SK-N-SH (cell line): ENCODE measurements at regions not wholly inside any gene's neighbourhood (a gene's known extent, or its start where the extent isn't known, plus 50 kb on each side); places are given as distances from the start of the nearest gene placed in this dataset.

Experiments
- CTCF ChIA-PET: fragments of 300-600, 350-600 bp; formaldehyde crosslinking; extraction: SDS; loops from one replicate; lab custom pipeline; 2021; lab: Yijun Ruan, JAX
- POLR2A ChIA-PET: fragments of 350-600 bp; sonication (Branson Sonifier 250); formaldehyde crosslinking; extraction: SDS; loops from one replicate; lab custom pipeline; 2020; ENCODE audit warnings: antibody characterized with exemption, inconsistent platforms; lab: Yijun Ruan, JAX
- DNase-seq: peaks from one replicate; pipeline ENCODE4 v3.0.0; 2012
- H2AFZ ChIP-seq: fragments of 200-600 bp; sonication (generic); 2 replicates; pipeline ENCODE4 v1.8.1; 2016; ENCODE audit warnings: antibody characterized with exemption, mild to moderate bottlenecking, low read depth
- H3F3A ChIP-seq: fragments of 200-600 bp; sonication (generic); replicated peaks from 2 replicates; pipeline ENCODE3; 2016; ENCODE audit warnings: antibody characterized with exemption, mild to moderate bottlenecking; ENCODE audit not compliant: insufficient read depth
- H3K27ac ChIP-seq, 2 experiments: fragments of 200-500 bp in 1 of 2; fragments of 200-600 bp in 1 of 2; sonication (Bioruptor generic) in 1 of 2; sonication (generic), shearing (Covaris generic) in 1 of 2; 2 replicates each; pipeline versions ENCODE4 v1.5.1 to v1.6.1; 2014 to 2016; ENCODE audit warnings: low read depth in 2 of 2, inconsistent platforms in 1 of 2, low read length in 1 of 2, mild to moderate bottlenecking in 1 of 2, mixed read lengths in 1 of 2
- H3K27me3 ChIP-seq: fragments of 200-600 bp; sonication (generic), shearing (Covaris generic); 2 replicates; pipeline ENCODE4 v1.6.1; 2016; ENCODE audit warnings: mixed run types; ENCODE audit not compliant: insufficient read depth
- H3K36me3 ChIP-seq, 2 experiments: fragments of 200-500 bp in 1 of 2; fragments of 200-600 bp in 1 of 2; sonication (Bioruptor generic) in 1 of 2; sonication (generic) in 1 of 2; replicated peaks in 1 of 2; 2 replicates each; pipeline versions ENCODE3 to v1.5.1; 2014 to 2016; ENCODE audit warnings: low read length in 1 of 2, mild to moderate bottlenecking in 1 of 2; ENCODE audit not compliant: insufficient read depth in 2 of 2, control insufficient read depth in 1 of 2
- H3K4me1 ChIP-seq, 2 experiments: fragments of 200-500 bp in 1 of 2; fragments of 200-600 bp in 1 of 2; sonication (Bioruptor generic) in 1 of 2; sonication (generic), shearing (Covaris generic) in 1 of 2; 2 replicates each; pipeline versions ENCODE4 v1.5.1 to v1.6.1; 2014 to 2016; ENCODE audit warnings: low read depth in 1 of 2, low read length in 1 of 2, mixed run types in 1 of 2; ENCODE audit not compliant: insufficient read depth in 2 of 2, control insufficient read depth in 1 of 2
- H3K4me2 ChIP-seq: fragments of 200-600 bp; sonication (generic), shearing (Covaris generic); 2 replicates; pipeline ENCODE4 v1.6.1; 2017; ENCODE audit warnings: mixed run types
- H3K4me3 ChIP-seq, 2 experiments: fragments of 200-500 bp in 1 of 2; fragments of 200-600 bp in 1 of 2; sonication (Bioruptor generic) in 1 of 2; sonication (generic), shearing (Covaris generic) in 1 of 2; 2 replicates each; pipeline versions ENCODE4 v1.5.1 to v1.8.1; 2014 to 2016; ENCODE audit warnings: low read depth in 2 of 2, inconsistent platforms in 1 of 2, low read length in 1 of 2, mild to moderate bottlenecking in 1 of 2, mixed read lengths in 1 of 2, moderate library complexity in 1 of 2
- H3K79me2 ChIP-seq: fragments of 200-600 bp; sonication (generic); 2 replicates; pipeline ENCODE4 v1.8.1; 2017; ENCODE audit warnings: mild to moderate bottlenecking; ENCODE audit not compliant: insufficient read depth
- H3K9ac ChIP-seq: fragments of 200-600 bp; sonication (generic); 2 replicates; pipeline ENCODE4 v1.6.1; 2017; ENCODE audit warnings: mixed run types
- H3K9me2 ChIP-seq: fragments of 200-600 bp; sonication (generic); 2 replicates; pipeline ENCODE4 v1.6.1; 2017; ENCODE audit warnings: mixed run types
- H3K9me3 ChIP-seq: fragments of 200-600 bp; sonication (generic); 2 replicates; pipeline ENCODE4 v1.6.1; 2017; ENCODE audit warnings: mixed run types, mild to moderate bottlenecking, moderate library complexity
- H4K20me1 ChIP-seq: fragments of 200-600 bp; sonication (generic); 2 replicates; pipeline ENCODE4 v1.6.1; 2017; ENCODE audit warnings: mild to moderate bottlenecking, mixed run types; ENCODE audit not compliant: insufficient read depth
- ELF1 ChIP-seq: IDR thresholded peaks from 2 replicates; pipeline ENCODE4 v1.4.0; 2012
- EP300 ChIP-seq, 2 experiments: IDR thresholded peaks; 2 replicates each; pipeline versions ENCODE4 v1.4.0 to v1.6.1; 2012; ENCODE audit warnings: borderline replicate concordance in 1 of 2, low read depth in 1 of 2, low read length in 1 of 2
- FOSL2 ChIP-seq: IDR thresholded peaks from 2 replicates; pipeline ENCODE4 v1.4.0; 2012; ENCODE audit warnings: low read depth, mild to moderate bottlenecking, moderate library complexity, borderline replicate concordance
- FOXM1 ChIP-seq: IDR thresholded peaks from 2 replicates; pipeline ENCODE4 v1.4.0; 2012; ENCODE audit warnings: low read depth, mild to moderate bottlenecking
- MEF2A ChIP-seq: IDR thresholded peaks from 2 replicates; pipeline ENCODE4 v1.4.0; 2012; ENCODE audit warnings: low read depth, borderline replicate concordance
- MXI1 ChIP-seq: IDR thresholded peaks from 2 replicates; pipeline ENCODE4 v1.6.1; 2012; ENCODE audit warnings: mild to moderate bottlenecking, low read depth, low read length, improper control_type of control experiment
- NFIC ChIP-seq: IDR thresholded peaks from 2 replicates; pipeline ENCODE4 v1.4.0; 2012; ENCODE audit warnings: borderline replicate concordance
- RCOR1 ChIP-seq: fragments of 150-350 bp; IDR thresholded peaks from 2 replicates; pipeline ENCODE4 v1.6.1; 2017; ENCODE audit warnings: antibody characterized with exemption, low read length
- RXRA ChIP-seq: IDR thresholded peaks from 2 replicates; pipeline ENCODE4 v1.4.0; 2012; ENCODE audit warnings: low read depth, mild to moderate bottlenecking, borderline replicate concordance
- SIN3A ChIP-seq: IDR thresholded peaks from 2 replicates; pipeline ENCODE4 v1.6.1; 2012; ENCODE audit warnings: low read depth, mild to moderate bottlenecking, low read length, moderate library complexity, borderline replicate concordance
- SMC3 ChIP-seq: IDR thresholded peaks from 2 replicates; pipeline ENCODE4 v1.6.1; 2012; ENCODE audit warnings: low read depth, low read length, improper control_type of control experiment
- TAF1 ChIP-seq: IDR thresholded peaks from 2 replicates; pipeline ENCODE4 v1.6.1; 2012; ENCODE audit warnings: low read depth, mild to moderate bottlenecking, low read length, moderate library complexity, borderline replicate concordance
- TEAD4 ChIP-seq: IDR thresholded peaks from 2 replicates; pipeline ENCODE4 v1.4.0; 2012; ENCODE audit warnings: mild to moderate bottlenecking, borderline replicate concordance; ENCODE audit not compliant: insufficient read depth
- YY1 ChIP-seq: IDR thresholded peaks from 2 replicates; pipeline ENCODE4 v1.4.0; 2012; ENCODE audit warnings: low read depth, mild to moderate bottlenecking
- ZBTB33 ChIP-seq: IDR thresholded peaks from 2 replicates; pipeline ENCODE4 v1.4.0; 2012; ENCODE audit warnings: low read depth, borderline replicate concordance
- WGBS: methylation state at CpG from one replicate; pipeline ENCODE4 v1.1.6; 2017; ENCODE audit warnings: low lambda C conversion rate; 5-methylcytosine and 5-hydroxymethylcytosine counted together
- TF ChIP-seq, protein P1 (sequence below): IDR thresholded peaks from 2 replicates; pipeline ENCODE4 v1.4.0; 2012; ENCODE audit warnings: low read depth, borderline replicate concordance
- TF ChIP-seq, protein P2 (sequence below): fragments of 150-350 bp; IDR thresholded peaks from 2 replicates; pipeline ENCODE4 v1.6.1; 2017; ENCODE audit warnings: antibody characterized with exemption, low read length, low read depth, borderline replicate concordance
- TF ChIP-seq, protein P3 (sequence below): fragments of 200-600 bp; sonication (generic); IDR thresholded peaks from 2 replicates; pipeline ENCODE4 v1.6.1; 2017; ENCODE audit warnings: antibody characterized with exemption, mild to moderate bottlenecking, moderate library complexity

DNA sequence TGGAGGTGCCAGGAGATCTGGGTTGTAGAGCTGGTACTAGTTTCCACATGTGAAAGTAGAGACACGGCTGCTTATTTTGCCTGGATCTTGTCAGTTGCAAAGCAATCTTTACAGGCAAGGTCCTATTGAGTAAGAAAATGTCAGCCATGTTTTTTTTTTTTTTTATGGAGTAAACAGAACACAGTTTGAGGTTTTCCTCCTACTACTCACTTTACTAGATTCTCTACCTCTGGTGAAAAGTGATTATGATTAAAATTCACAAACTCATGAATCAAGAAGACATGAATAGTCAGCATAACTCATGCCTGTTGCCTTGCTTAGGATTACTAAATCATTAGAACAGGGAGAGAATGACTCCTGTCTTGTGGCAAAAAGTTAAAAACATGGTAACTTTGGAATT is 70.1 kb upstream of the PNPT1 start:
- Histone ChIP-seq H3F3A (no peaks in the 10 kb centered on the region), H3K79me2 (no peaks in the 10 kb centered on the region), H3K9ac (no peak overlapping the region), H3K9me2 (no peaks in the 10 kb centered on the region), H3K4me1 (no peaks in the 10 kb centered on the region), H3K4me3 (no peak overlapping the region), H3K27me3 (no peaks in the 10 kb centered on the region), H3K9me3 (no peaks in the 10 kb centered on the region)
- ChIA-PET POLR2A (no interaction called here), CTCF (no interaction called here)
- TF ChIP-seq TEAD4 (no peak), NFIC (no peak), FOSL2 (no peak), YY1 (no peak), MXI1 (no peak), ELF1 (no peak), SIN3A (no peak)
- TF ChIP-seq, protein P1, sequence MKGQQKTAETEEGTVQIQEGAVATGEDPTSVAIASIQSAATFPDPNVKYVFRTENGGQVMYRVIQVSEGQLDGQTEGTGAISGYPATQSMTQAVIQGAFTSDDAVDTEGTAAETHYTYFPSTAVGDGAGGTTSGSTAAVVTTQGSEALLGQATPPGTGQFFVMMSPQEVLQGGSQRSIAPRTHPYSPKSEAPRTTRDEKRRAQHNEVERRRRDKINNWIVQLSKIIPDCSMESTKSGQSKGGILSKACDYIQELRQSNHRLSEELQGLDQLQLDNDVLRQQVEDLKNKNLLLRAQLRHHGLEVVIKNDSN: no peak
- TF ChIP-seq, protein P2, sequence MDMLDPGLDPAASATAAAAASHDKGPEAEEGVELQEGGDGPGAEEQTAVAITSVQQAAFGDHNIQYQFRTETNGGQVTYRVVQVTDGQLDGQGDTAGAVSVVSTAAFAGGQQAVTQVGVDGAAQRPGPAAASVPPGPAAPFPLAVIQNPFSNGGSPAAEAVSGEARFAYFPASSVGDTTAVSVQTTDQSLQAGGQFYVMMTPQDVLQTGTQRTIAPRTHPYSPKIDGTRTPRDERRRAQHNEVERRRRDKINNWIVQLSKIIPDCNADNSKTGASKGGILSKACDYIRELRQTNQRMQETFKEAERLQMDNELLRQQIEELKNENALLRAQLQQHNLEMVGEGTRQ: no peak
- TF ChIP-seq, all 33 proteins: peak for 0
- Histone ChIP-seq H3K4me2 (no peak overlapping the region), H2AFZ (0 out of 2 replicates have a peak overlapping the region, but pooled peaks have one; percentile 67), H3K36me3 (no peaks in the 10 kb centered on the region), H4K20me1 (no peaks in the 10 kb centered on the region), H3K27ac (no peak overlapping the region)
- DNase-seq: no peak
- 6% methylated on average over 1 of the region's 1 CpG for WGBS

DNA sequence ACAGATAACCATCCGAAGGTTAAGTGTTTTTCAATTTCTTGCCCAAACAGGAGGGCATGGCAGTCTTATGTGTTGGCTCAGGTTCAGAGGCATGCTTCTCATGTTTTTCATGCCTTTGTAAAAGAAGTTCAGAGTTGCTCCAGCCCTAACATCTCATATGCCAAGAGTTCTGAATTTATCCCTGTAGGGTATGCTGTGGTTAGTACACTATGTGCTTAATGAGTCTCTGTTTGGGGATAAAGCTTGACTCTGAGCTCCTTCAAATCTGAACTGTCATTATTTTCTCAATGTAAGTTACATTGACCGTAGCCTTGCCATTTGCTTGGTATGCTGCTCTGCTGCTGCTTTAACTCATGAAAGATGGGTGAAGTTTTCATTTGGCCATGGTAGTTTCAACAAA is 67.9 kb upstream of the PNPT1 start:
- H3K27ac ChIP-seq: peak overlapping the region in 1 of 2 experiments; percentile 43; a peak in 1 of 4 replicates
- DNase-seq: no peak
- H2AFZ ChIP-seq: no peak overlapping the region
- no peaks in the 10 kb centered on the region for H4K20me1 ChIP-seq
- CTCF ChIA-PET: no interaction called here
- no peak overlapping the region for H3K9ac ChIP-seq
- WGBS: 54% methylated on average over 2 of the region's 2 CpGs
- H3K4me1 ChIP-seq: no peaks in the 10 kb centered on the region
- no peaks in the 10 kb centered on the region for H3K36me3 ChIP-seq
- POLR2A ChIA-PET: no interaction called here
- H3K4me2 ChIP-seq: no peak overlapping the region
- no peaks in the 10 kb centered on the region for H3K9me2 ChIP-seq
- no peaks in the 10 kb centered on the region for H3K9me3 ChIP-seq
- H3K79me2 ChIP-seq: no peaks in the 10 kb centered on the region
- H3K27me3 ChIP-seq: no peaks in the 10 kb centered on the region
- TF ChIP-seq MEF2A (no peak), FOXM1 (no peak), RCOR1 (no peak), RXRA (no peak), TAF1 (no peak), SMC3 (no peak), ELF1 (no peak), ZBTB33 (no peak), EP300 (IDR thresholded peaks at IDR 0.05; ENCODE audit: borderline replicate concordance in 1 of 2, low read depth in 1 of 2, low read length in 1 of 2) (no peak)
- TF ChIP-seq, protein P1: no peak
- TF ChIP-seq, protein P3, sequence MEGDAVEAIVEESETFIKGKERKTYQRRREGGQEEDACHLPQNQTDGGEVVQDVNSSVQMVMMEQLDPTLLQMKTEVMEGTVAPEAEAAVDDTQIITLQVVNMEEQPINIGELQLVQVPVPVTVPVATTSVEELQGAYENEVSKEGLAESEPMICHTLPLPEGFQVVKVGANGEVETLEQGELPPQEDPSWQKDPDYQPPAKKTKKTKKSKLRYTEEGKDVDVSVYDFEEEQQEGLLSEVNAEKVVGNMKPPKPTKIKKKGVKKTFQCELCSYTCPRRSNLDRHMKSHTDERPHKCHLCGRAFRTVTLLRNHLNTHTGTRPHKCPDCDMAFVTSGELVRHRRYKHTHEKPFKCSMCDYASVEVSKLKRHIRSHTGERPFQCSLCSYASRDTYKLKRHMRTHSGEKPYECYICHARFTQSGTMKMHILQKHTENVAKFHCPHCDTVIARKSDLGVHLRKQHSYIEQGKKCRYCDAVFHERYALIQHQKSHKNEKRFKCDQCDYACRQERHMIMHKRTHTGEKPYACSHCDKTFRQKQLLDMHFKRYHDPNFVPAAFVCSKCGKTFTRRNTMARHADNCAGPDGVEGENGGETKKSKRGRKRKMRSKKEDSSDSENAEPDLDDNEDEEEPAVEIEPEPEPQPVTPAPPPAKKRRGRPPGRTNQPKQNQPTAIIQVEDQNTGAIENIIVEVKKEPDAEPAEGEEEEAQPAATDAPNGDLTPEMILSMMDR: no peak
- H3F3A ChIP-seq: no peaks in the 10 kb centered on the region
- no peak overlapping the region for H3K4me3 ChIP-seq
